Naive B cell (primary cell): ENCODE measurements at regions not wholly inside any gene's neighbourhood (a gene's known extent, or its start where the extent isn't known, plus 50 kb on each side); places are given as distances from the start of the nearest gene placed in this dataset.

Experiments used
- ATAC-seq, 2 donors: fragments of 150-1000 bp; cut with Tn5 transposase; 2 replicates each; pipeline ENCODE4 v1.10.0; 2021; ENCODE audit warnings: low read depth in 2 of 2, mild to moderate bottlenecking in 2 of 2, moderate library complexity in 2 of 2
- DNase-seq: peaks from one replicate; pipeline ENCODE4 v3.0.0; 2022
- H3K27ac Mint-ChIP-seq, 6 donors: one replicate each; pipeline ENCODE4 v1.8.0; 2020 to 2022; ENCODE audit warnings: mild to moderate bottlenecking in 6 of 6, mixed read lengths in 6 of 6, moderate library complexity in 5 of 6, inconsistent platforms in 2 of 6
- H3K27me3 Mint-ChIP-seq, 3 donors: one replicate each; pipeline ENCODE4 v1.8.0; 2021 to 2022; ENCODE audit warnings: mixed read lengths in 3 of 3, mild to moderate bottlenecking in 1 of 3
- H3K36me3 Mint-ChIP-seq, 2 donors: one replicate each; pipeline ENCODE4 v1.8.0; 2020 to 2022; ENCODE audit warnings: mixed read lengths in 2 of 2, inconsistent platforms in 1 of 2, mild to moderate bottlenecking in 1 of 2
- H3K4me1 Mint-ChIP-seq, 3 donors: one replicate each; pipeline ENCODE4 v1.8.0; 2020 to 2022; ENCODE audit warnings: mixed read lengths in 3 of 3, inconsistent platforms in 1 of 3, mild to moderate bottlenecking in 1 of 3, moderate library complexity in 1 of 3
- H3K4me3 Mint-ChIP-seq, 8 donors: one replicate each; pipeline ENCODE4 v1.8.0; 2020 to 2022; ENCODE audit warnings: mild to moderate bottlenecking in 8 of 8, mixed read lengths in 8 of 8, moderate library complexity in 8 of 8, inconsistent platforms in 2 of 8
- H3K9me3 Mint-ChIP-seq, 7 donors: one replicate each; pipeline ENCODE4 v1.8.0; 2020 to 2022; ENCODE audit warnings: mixed read lengths in 7 of 7, mild to moderate bottlenecking in 5 of 7, inconsistent platforms in 2 of 7, moderate library complexity in 1 of 7

DNA sequence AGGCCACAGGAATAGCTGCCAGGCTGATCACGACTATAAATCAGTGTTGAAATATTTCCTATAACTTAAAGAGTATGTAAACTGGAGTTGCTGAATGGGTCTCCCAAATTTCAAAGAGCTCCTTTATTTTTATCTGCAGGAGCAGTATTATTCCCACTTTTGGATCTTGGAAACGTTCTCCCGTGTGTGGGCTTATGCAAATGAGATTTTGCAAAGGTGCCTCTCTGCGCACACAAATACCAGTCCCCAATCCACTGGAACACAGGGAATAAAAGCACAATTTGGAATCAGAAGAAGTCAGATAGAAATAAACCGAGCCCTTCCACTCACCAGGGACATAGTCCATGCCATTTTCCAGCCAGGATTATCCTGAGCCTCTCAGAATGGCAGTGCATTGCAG is 350.2 kb upstream of the CELF2 start:
- H3K27me3 Mint-ChIP-seq = no peaks in the 10 kb centered on the region
- H3K9me3 Mint-ChIP-seq = peaks cover 0 to 5% (median 3%) of the 10 kb centered on the region in 7 donors
- no peak overlapping the region for H3K27ac Mint-ChIP-seq
- no peaks in the 10 kb centered on the region for H3K4me1 Mint-ChIP-seq
- DNase-seq = no peak
- no peak for ATAC-seq
- no peaks in the 10 kb centered on the region for H3K36me3 Mint-ChIP-seq
- H3K4me3 Mint-ChIP-seq = no peak overlapping the region

DNA sequence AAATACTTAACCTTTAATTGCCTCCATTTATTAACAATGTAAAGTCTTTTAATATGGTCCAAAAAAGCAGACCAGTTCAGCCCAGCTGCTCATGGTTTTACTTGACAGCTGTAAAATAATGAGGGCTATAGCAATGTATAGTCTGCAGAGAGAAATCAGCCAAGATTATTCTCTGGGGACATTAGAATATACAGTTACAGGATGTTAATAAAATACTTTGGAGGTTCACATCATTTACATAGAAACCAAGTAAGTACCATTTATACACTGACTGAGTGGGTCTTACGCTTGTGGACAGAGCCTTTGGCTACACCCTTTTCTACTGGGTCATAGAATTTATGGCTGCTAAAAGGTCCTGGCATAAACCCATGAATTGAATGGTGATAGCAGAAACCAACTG is 340.7 kb upstream of the CELF2 start:
- no peak overlapping the region for H3K27ac Mint-ChIP-seq
- ATAC-seq (no peak), DNase-seq (no peak)
- peaks cover 0 to 30% (median 4%) of the 10 kb centered on the region in 7 donors for H3K9me3 Mint-ChIP-seq
- H3K4me3 Mint-ChIP-seq = no peak overlapping the region
- no peaks in the 10 kb centered on the region for H3K36me3 Mint-ChIP-seq
- H3K27me3 Mint-ChIP-seq = peaks cover 0 to 7% (median 0%) of the 10 kb centered on the region in 3 donors
- H3K4me1 Mint-ChIP-seq = no peaks in the 10 kb centered on the region

DNA sequence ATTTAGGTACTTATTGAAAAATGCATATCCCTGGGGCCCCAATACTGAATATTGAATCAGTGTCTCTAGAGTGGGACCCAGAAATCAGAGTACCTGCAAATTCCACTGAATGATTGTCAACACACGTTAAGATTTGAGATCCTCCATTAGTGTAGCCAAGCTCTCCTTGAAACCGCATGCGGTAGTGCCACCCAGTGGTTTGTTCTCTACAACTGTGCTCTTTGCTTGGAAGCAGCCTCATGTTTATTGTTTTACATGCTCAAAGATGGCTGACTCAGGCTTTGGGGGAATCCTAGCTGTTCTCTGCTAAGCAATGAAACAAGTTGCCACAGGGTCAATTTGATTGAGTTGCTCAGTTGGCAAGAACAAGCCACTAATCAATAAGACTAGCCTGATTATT is 340.2 kb upstream of the CELF2 start:
- H3K4me3 Mint-ChIP-seq = no peak overlapping the region
- no peaks in the 10 kb centered on the region for H3K36me3 Mint-ChIP-seq
- DNase-seq = no peak
- H3K4me1 Mint-ChIP-seq = no peaks in the 10 kb centered on the region
- H3K27me3 Mint-ChIP-seq = peaks cover 0 to 7% (median 0%) of the 10 kb centered on the region in 3 donors
- no peak for ATAC-seq
- H3K9me3 Mint-ChIP-seq = peaks cover 0 to 25% (median 4%) of the 10 kb centered on the region in 7 donors
- H3K27ac Mint-ChIP-seq = no peak overlapping the region

DNA sequence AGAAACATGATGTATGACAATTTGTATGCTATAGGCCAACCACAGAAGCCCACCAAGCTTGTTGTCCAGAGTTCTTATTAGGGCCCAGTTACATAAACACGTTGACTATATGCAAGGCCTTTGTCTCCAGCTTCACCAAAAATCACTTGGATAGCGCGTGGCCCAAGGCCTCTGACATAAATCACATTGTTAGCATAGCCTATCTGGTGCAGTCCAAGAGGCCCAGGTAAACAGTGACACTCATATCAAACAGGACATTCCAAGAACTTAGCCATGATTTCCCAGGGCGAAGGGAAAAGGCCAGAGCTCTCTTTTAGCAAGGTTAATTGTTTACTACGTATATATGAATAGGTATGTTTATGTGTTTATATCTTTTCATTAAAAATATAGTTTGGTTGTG is 337.2 kb upstream of the CELF2 start:
- H3K4me1 Mint-ChIP-seq = no peaks in the 10 kb centered on the region
- H3K27me3 Mint-ChIP-seq = peaks cover under 1 to 17% (median 3%) of the 10 kb centered on the region in 3 donors
- no peak overlapping the region for H3K27ac Mint-ChIP-seq
- ATAC-seq = no peak
- H3K9me3 Mint-ChIP-seq = peaks cover 0 to 7% (median under 1%) of the 10 kb centered on the region in 7 donors
- DNase-seq = no peak
- H3K36me3 Mint-ChIP-seq = no peaks in the 10 kb centered on the region
- no peak overlapping the region for H3K4me3 Mint-ChIP-seq

DNA sequence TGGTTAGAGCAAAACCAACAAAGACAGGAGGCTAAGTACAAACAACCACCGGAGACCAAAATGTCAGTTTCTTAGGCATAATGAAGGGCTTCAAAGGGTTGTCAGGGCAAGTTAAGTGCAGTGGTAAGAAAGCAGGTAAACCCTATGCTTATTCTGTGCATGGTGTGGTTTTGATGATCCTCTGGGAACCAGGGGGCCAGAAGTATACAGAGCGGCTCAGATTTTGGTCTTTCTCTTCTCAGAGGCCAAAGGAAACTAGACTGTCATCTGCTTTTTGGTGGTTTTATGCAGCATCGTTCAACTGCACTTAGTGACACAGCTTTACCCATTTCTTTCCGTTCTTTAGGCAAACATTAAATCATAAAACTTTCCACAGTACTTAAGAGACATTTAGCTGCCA is 332.7 kb upstream of the CELF2 start:
- Mint-ChIP-seq H3K27me3 (peaks cover 12 to 15% (median 12%) of the 10 kb centered on the region in 3 donors), H3K4me1 (no peaks in the 10 kb centered on the region), H3K9me3 (peaks cover 0 to 24% (median 7%) of the 10 kb centered on the region in 7 donors), H3K36me3 (no peaks in the 10 kb centered on the region), H3K27ac (no peak overlapping the region), H3K4me3 (no peak overlapping the region)
- ATAC-seq (no peak), DNase-seq (no peak)

DNA sequence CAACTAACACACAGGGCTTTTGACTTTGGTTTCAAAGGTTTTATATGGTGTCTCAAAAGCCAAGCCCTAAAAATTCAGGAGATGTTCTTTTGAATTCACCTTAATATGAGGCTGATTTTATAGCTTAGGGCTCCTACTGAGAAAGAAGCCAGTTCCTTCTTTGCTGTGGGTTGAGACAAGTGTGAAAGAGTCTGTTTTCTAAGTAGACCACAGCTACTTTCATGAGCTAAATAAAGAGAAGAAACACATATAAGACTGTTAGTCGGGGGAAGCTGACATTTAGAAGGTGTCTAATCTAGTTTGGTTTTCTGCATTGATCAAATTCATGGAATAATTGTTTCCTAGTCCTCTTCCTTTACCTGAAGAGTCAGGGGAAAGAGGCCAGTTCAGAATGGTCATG is 332.1 kb upstream of the CELF2 start:
- no peak overlapping the region for H3K4me3 Mint-ChIP-seq
- DNase-seq = no peak
- peaks cover 0 to 24% (median 7%) of the 10 kb centered on the region in 7 donors for H3K9me3 Mint-ChIP-seq
- H3K4me1 Mint-ChIP-seq = no peaks in the 10 kb centered on the region
- H3K27ac Mint-ChIP-seq = no peak overlapping the region
- H3K27me3 Mint-ChIP-seq = peaks cover 12 to 17% (median 12%) of the 10 kb centered on the region in 3 donors
- no peaks in the 10 kb centered on the region for H3K36me3 Mint-ChIP-seq
- no peak for ATAC-seq

GRCh38 chr10:10687751-10688150 is 329.9 kb upstream of the CELF2 start:
- no peak for DNase-seq
- Mint-ChIP-seq H3K9me3 (peaks cover 0 to 24% (median 7%) of the 10 kb centered on the region in 7 donors), H3K27me3 (peaks cover 12 to 17% (median 12%) of the 10 kb centered on the region in 3 donors), H3K27ac (no peak overlapping the region), H3K4me1 (no peaks in the 10 kb centered on the region), H3K36me3 (no peaks in the 10 kb centered on the region), H3K4me3 (no peak overlapping the region)
- ATAC-seq = no peak

DNA sequence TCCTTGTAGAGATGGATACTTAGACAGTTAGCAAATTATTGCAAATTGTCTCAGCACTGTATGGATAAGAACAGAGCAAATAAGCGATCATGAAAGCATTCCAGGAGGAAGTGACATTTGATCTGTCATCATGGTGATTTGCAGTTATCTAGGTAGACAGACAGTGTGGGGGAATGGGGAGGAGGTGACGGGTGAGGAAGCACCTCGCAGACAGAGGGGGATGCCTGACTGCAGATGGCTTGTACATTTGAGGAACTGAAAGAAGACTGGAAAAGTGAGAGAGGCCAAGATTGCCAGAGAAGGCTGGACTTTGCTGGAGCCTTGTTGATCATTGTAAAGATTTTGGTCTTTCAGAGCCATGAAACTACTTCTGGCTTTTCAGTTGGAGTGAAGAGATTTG is 318.2 kb upstream of the CELF2 start:
- no peak overlapping the region for H3K4me3 Mint-ChIP-seq
- ATAC-seq = peak; percentile 56 to 76

DNA sequence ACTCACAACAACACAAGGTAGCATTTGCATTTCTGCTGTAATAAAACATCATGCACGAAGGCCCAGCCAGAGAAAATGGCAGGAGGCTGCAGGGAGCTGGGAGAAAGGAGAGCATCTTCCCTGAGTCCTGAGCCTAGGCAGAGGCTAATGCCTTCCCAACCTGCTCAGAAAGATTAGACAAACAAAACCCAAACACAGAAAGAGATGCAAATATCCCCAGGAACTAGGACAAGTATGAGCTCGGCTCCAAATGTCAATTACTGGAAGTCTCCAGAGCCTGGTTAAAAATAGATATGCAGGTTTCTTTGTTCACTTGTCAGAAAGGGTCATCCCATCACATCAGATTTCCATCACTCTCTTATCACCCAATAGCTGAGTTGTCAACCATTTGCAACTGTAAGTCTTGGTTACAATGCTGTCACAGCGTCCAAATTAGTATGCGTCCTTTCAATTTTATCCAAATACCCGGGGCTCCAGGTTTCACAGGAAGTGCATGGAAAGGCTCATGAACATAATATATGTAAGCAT is 316.5 kb upstream of the CELF2 start:
- H3K4me1 Mint-ChIP-seq = peaks cover 3 to 7% (median 4%) of the 10 kb centered on the region in 3 donors
- ATAC-seq (no peak), DNase-seq (no peak)
- H3K4me3 Mint-ChIP-seq = no peak overlapping the region
- peaks cover 0 to 14% (median 9%) of the 10 kb centered on the region in 3 donors for H3K27me3 Mint-ChIP-seq
- no peaks in the 10 kb centered on the region for H3K36me3 Mint-ChIP-seq
- H3K27ac Mint-ChIP-seq = no peak overlapping the region
- H3K9me3 Mint-ChIP-seq = no peaks in the 10 kb centered on the region

More for the DNA sequence above, 318.2 kb upstream of the CELF2 start:
- H3K27me3 Mint-ChIP-seq = peaks cover 0 to 9% (median 8%) of the 10 kb centered on the region in 3 donors
- peaks cover 3 to 7% (median 4%) of the 10 kb centered on the region in 3 donors for H3K4me1 Mint-ChIP-seq
- H3K9me3 Mint-ChIP-seq = no peaks in the 10 kb centered on the region
- H3K36me3 Mint-ChIP-seq = no peaks in the 10 kb centered on the region
- DNase-seq = no peak
- H3K27ac Mint-ChIP-seq = no peak overlapping the region

DNA sequence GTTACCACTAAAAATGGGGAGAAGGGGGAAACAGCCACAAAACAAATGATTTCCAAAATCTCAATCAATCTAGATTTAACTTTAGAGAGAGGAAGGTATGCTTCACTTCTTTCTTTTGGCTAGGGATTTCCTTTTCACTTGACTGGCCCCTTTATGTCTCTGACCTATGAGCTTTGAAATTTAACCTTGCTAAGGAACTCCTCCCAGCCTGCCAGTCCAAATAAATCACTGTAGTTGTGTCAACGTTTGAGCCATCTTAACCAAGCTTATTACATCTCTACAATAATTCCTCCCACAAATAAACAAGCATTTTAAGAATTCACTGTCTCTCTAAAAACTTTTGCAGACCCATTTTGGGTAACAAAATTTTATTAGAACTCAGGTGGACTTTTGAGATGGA is 315.5 kb upstream of the CELF2 start:
- Mint-ChIP-seq H3K4me1 (peaks cover 3 to 7% (median 4%) of the 10 kb centered on the region in 3 donors), H3K9me3 (no peaks in the 10 kb centered on the region), H3K36me3 (no peaks in the 10 kb centered on the region), H3K27ac (no peak overlapping the region), H3K4me3 (no peak overlapping the region), H3K27me3 (peaks cover 0 to 8% (median 5%) of the 10 kb centered on the region in 3 donors)
- DNase-seq (no peak), ATAC-seq (no peak)

GRCh38 chr10:10703382-10703781 is 314.3 kb upstream of the CELF2 start:
- no peaks in the 10 kb centered on the region for H3K9me3 Mint-ChIP-seq
- DNase-seq (no peak), ATAC-seq (no peak)
- H3K4me1 Mint-ChIP-seq = peaks cover 3 to 7% (median 4%) of the 10 kb centered on the region in 3 donors
- H3K36me3 Mint-ChIP-seq = no peaks in the 10 kb centered on the region
- no peak overlapping the region for H3K27ac Mint-ChIP-seq
- peaks cover 0 to 7% (median 3%) of the 10 kb centered on the region in 3 donors for H3K27me3 Mint-ChIP-seq
- no peak overlapping the region for H3K4me3 Mint-ChIP-seq

DNA sequence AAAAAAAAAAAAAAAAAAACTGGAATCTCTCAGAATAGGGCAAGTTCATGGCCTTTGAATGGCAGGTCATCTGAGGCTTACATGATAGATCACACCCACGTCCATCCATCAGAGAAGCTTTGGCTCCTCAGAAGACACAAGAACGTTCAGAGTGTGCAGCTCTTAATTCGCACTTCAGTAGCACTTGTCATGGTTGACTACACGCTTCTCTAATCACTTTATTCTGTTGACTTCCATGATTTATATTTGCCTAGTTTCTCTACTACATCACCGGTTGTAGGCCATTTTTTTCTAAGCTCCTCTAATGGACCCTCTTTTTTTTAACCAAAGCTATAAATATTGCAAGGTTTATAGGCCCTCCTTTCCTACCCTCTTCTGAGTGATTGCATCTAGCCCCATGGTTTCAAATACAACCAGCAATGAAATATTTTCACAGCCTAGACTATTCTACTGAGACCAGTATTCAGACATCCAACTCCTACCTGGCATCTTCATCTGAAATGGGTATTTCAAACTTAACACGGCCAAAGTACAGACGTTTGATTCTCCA is 305.4 kb upstream of the CELF2 start:
- no peak for ATAC-seq
- peaks cover 0 to 6% (median 0%) of the 10 kb centered on the region in 3 donors for H3K27me3 Mint-ChIP-seq

GRCh38 chr10:10714327-10714726 is 303.3 kb upstream of the CELF2 start:
- DNase-seq (no peak), ATAC-seq (no peak)
- Mint-ChIP-seq H3K4me3 (no peak overlapping the region), H3K27ac (no peak overlapping the region), H3K36me3 (no peaks in the 10 kb centered on the region), H3K9me3 (peaks cover 0 to 9% (median 2%) of the 10 kb centered on the region in 7 donors), H3K27me3 (peaks cover 0 to 6% (median 0%) of the 10 kb centered on the region in 3 donors), H3K4me1 (no peaks in the 10 kb centered on the region)

More for the DNA sequence above, 305.4 kb upstream of the CELF2 start:
- no peaks in the 10 kb centered on the region for H3K4me1 Mint-ChIP-seq
- no peak overlapping the region for H3K27ac Mint-ChIP-seq
- no peaks in the 10 kb centered on the region for H3K36me3 Mint-ChIP-seq
- H3K9me3 Mint-ChIP-seq = peaks cover 0 to 9% (median 2%) of the 10 kb centered on the region in 7 donors
- DNase-seq = no peak
- no peak overlapping the region for H3K4me3 Mint-ChIP-seq

DNA sequence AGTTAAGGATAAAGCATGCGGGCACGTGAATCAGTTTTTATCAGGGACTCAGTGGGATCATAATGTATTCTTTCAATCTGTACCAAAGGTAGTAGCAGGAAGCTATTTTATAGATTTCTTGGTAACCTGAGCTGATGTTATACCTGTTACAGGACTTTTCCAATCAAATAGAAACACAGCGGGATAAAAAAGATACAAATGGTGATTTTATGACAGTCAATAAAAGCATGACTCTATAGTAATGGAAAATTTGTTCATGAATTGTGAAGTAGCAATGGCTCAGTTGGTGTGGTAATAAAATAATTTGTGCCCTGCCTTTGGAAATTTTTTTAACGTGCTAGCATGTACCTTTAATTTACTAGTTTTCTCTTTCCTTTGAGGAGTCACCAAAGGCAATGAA is 300.7 kb upstream of the CELF2 start:
- Mint-ChIP-seq H3K4me3 (no peak overlapping the region), H3K27me3 (no peaks in the 10 kb centered on the region), H3K36me3 (no peaks in the 10 kb centered on the region), H3K4me1 (no peaks in the 10 kb centered on the region), H3K27ac (no peak overlapping the region), H3K9me3 (peaks cover 0 to 9% (median 2%) of the 10 kb centered on the region in 7 donors)
- no peak for ATAC-seq
- DNase-seq = no peak
